Parathyroid adenoma (tissue), 2 donors: ENCODE measurements at regions not wholly inside any gene's neighbourhood (a gene's known extent, or its start where the extent isn't known, plus 50 kb on each side); places are given as distances from the start of the nearest gene placed in this dataset.

Source experiments
- H2AFZ ChIP-seq: fragments of 300-600 bp; sonication (generic); one replicate; pipeline ENCODE4 v1.7.0; 2017; ENCODE audit warnings: antibody characterized with exemption, mild to moderate bottlenecking
- H3K27ac ChIP-seq: fragments of 300-600 bp; sonication (generic); one replicate; pipeline ENCODE4 v1.7.0; 2017
- H3K27me3 ChIP-seq: fragments of 300-600 bp; sonication (generic); one replicate; pipeline ENCODE4 v1.7.0; 2017; ENCODE audit warnings: low read length; ENCODE audit not compliant: control insufficient read depth, insufficient read depth
- H3K36me3 ChIP-seq: fragments of 300-600 bp; sonication (generic); one replicate; pipeline ENCODE4 v1.7.0; 2017; ENCODE audit warnings: low read length; ENCODE audit not compliant: control insufficient read depth, insufficient read depth
- H3K4me1 ChIP-seq: fragments of 300-600 bp; sonication (generic); one replicate; pipeline ENCODE4 v1.7.0; 2017; ENCODE audit warnings: control low read depth
- H3K4me2 ChIP-seq: fragments of 300-600 bp; sonication (generic); one replicate; pipeline ENCODE4 v1.7.0; 2017; ENCODE audit warnings: low read length
- H3K4me3 ChIP-seq: fragments of 300-600 bp; sonication (generic); one replicate; pipeline ENCODE4 v1.7.0; 2017; ENCODE audit warnings: low read depth, low read length
- H3K79me2 ChIP-seq: fragments of 300-600 bp; sonication (generic); one replicate; pipeline ENCODE4 v1.7.0; 2017; ENCODE audit warnings: control low read depth
- H3K9ac ChIP-seq: fragments of 300-600 bp; sonication (generic); one replicate; pipeline ENCODE4 v1.7.0; 2017; ENCODE audit warnings: mild to moderate bottlenecking
- H3K9me3 ChIP-seq: fragments of 300-600 bp; sonication (generic); one replicate; pipeline ENCODE4 v1.7.0; 2017; ENCODE audit warnings: low read length; ENCODE audit not compliant: control insufficient read depth
- TF ChIP-seq, protein P1 (sequence below): fragments of 300-600 bp; sonication (generic); IDR thresholded peaks from one replicate; pipeline ENCODE4 v1.7.0; 2017; ENCODE audit warnings: antibody characterized with exemption, mild to moderate bottlenecking
- donor health status: primary hyperparathyroidism.

DNA sequence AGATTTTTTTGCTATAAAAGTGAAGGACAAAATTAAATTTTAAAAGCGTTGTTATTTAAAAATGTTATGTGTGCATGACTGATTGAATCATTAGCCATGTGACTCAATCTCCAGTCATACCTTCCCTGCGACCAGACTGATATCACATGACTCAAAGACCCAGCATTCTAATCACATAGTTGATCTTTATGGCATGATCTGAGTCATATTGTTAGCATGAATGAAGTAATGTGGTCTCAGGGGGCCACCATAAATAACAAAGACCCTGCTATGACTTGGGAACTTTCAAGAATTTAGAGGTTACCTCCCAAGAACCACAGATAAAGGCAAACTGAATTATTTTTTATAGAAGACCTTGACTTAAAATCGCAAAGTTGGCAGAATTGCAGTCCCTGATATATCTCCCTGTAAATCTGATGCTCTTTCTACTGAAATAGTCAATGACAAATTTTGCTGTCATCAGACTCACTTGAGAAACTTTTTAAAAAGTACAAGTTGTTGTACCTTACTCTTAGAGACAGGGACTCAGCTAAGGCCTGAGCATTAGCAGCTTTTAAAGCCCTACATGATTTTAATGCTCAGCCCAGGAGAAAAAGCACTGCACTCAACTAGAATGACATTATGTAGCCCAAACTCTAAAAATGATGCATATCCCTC is 717.3 kb downstream of the XPNPEP1 start:
- no peak overlapping the region for H3K4me2 ChIP-seq
- no peak overlapping the region for H2AFZ ChIP-seq
- no peak overlapping the region for H3K9ac ChIP-seq

DNA sequence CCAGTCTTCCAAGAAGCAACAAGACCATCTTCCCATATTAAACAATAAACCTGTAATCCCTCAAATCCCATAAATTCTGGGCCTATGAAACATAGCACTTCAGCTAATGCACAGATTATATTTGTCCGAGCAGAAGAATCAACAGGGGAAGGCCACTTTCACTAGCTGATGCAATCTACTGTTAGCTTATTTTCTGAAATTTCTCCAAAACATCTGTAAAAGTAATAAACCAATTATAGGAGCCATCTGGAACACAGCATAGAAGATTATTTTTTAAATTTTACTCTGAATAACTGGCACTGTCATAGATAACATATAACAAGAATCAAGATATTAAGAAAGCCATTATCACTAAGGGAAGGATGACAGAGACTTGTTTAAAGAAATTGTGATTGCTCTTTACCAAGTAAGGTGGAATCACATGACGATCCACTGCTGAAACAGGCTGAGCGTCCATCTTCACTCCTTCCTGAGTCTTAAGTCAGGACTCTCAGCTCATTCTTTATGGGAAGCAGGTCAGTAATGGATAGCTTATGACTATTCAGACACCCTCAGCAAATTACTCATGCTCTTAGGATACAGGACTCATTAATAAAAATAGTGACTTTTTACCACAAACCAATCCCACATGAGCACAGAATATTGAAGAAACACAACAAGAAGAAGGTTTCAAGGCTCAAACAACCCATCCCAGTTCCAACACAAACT is 719.5 kb downstream of the XPNPEP1 start:
- no peaks in the 10 kb centered on the region for H3K4me1 ChIP-seq
- no peak overlapping the region for H2AFZ ChIP-seq
- H3K27me3 ChIP-seq: no peaks in the 10 kb centered on the region
- H3K4me3 ChIP-seq: no peak overlapping the region
- H3K36me3 ChIP-seq: no peaks in the 10 kb centered on the region
- H3K27ac ChIP-seq: no peak overlapping the region
- TF ChIP-seq, protein P1, sequence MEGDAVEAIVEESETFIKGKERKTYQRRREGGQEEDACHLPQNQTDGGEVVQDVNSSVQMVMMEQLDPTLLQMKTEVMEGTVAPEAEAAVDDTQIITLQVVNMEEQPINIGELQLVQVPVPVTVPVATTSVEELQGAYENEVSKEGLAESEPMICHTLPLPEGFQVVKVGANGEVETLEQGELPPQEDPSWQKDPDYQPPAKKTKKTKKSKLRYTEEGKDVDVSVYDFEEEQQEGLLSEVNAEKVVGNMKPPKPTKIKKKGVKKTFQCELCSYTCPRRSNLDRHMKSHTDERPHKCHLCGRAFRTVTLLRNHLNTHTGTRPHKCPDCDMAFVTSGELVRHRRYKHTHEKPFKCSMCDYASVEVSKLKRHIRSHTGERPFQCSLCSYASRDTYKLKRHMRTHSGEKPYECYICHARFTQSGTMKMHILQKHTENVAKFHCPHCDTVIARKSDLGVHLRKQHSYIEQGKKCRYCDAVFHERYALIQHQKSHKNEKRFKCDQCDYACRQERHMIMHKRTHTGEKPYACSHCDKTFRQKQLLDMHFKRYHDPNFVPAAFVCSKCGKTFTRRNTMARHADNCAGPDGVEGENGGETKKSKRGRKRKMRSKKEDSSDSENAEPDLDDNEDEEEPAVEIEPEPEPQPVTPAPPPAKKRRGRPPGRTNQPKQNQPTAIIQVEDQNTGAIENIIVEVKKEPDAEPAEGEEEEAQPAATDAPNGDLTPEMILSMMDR: no peak
- H3K9ac ChIP-seq: no peak overlapping the region
- H3K9me3 ChIP-seq: no peaks in the 10 kb centered on the region
- no peaks in the 10 kb centered on the region for H3K79me2 ChIP-seq
- no peak overlapping the region for H3K4me2 ChIP-seq

More for the DNA sequence above, 717.3 kb downstream of the XPNPEP1 start:
- no peaks in the 10 kb centered on the region for H3K27me3 ChIP-seq
- no peak overlapping the region for H3K4me3 ChIP-seq
- H3K79me2 ChIP-seq: no peaks in the 10 kb centered on the region
- no peaks in the 10 kb centered on the region for H3K9me3 ChIP-seq
- H3K36me3 ChIP-seq: no peaks in the 10 kb centered on the region
- no peak overlapping the region for H3K27ac ChIP-seq
- TF ChIP-seq, protein P1: no peak
- H3K4me1 ChIP-seq: no peaks in the 10 kb centered on the region

DNA sequence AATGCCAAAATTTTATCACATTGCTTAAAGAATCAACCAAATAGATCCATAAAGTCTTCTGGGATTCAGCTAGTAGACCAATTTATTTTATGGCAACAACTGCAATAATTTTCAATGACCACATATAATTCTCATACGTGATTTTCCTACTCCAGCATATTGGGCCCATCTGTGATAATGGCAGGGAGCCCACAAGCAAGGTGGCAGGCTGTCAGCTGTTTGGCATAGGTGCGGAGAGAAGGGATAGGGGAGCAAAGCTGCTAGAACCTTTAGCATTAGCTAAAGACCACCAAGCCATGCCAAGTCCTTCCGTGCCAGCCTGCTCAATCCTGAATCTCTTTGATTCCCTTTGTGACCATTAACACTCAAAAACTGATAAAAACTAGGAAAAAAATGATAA is 721.2 kb downstream of the XPNPEP1 start:
- H3K27ac ChIP-seq: no peak overlapping the region
- H2AFZ ChIP-seq: no peak overlapping the region
- no peak overlapping the region for H3K9ac ChIP-seq
- H3K4me2 ChIP-seq: no peak overlapping the region
- no peaks in the 10 kb centered on the region for H3K27me3 ChIP-seq
- H3K4me3 ChIP-seq: no peak overlapping the region
- no peaks in the 10 kb centered on the region for H3K9me3 ChIP-seq
- H3K36me3 ChIP-seq: no peaks in the 10 kb centered on the region
- TF ChIP-seq, protein P1: no peak
- H3K4me1 ChIP-seq: no peaks in the 10 kb centered on the region
- no peaks in the 10 kb centered on the region for H3K79me2 ChIP-seq

DNA sequence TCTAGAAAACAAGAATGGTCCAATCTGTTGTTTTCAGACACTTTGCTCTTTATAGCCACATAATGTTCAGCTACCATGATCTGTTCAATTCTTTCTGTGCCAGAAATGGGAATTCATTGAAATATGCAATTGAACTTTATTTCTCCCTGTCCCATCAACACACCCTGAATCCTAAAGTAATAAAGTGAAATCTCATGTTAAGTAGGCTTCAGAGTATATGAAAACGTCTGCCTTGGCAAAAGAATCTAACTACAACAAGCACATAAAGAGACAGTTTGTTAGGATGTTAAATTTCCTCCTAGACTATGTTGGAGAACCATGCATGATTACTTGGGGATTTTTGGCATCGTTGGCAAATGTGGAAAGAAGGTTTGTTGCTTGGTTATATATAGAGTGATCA is 722.7 kb downstream of the XPNPEP1 start:
- Histone ChIP-seq H3K36me3 (no peaks in the 10 kb centered on the region), H3K27ac (no peak overlapping the region), H3K4me3 (no peak overlapping the region), H3K79me2 (no peaks in the 10 kb centered on the region), H3K4me1 (no peaks in the 10 kb centered on the region), H3K9ac (no peak overlapping the region), H3K27me3 (no peaks in the 10 kb centered on the region), H3K9me3 (no peaks in the 10 kb centered on the region), H3K4me2 (no peak overlapping the region), H2AFZ (no peak overlapping the region)
- TF ChIP-seq, protein P1: no peak
